SK-N-SH (cell line): ENCODE measurements at regions not wholly inside any gene's neighbourhood (a gene's known extent, or its start where the extent isn't known, plus 50 kb on each side); places are given as distances from the start of the nearest gene placed in this dataset.

Source experiments
- CHD2 ChIP-seq: fragments of 150-350 bp; IDR thresholded peaks from 2 replicates; pipeline ENCODE4 v1.6.1; 2018; ENCODE audit warnings: low read length; ENCODE audit not compliant: partially characterized antibody
- CTCF ChIP-seq: fragments of 200-600 bp; sonication (generic); IDR thresholded peaks from 2 replicates; pipeline ENCODE4 v1.6.1; 2017; ENCODE audit warnings: antibody characterized with exemption, mild to moderate bottlenecking, moderate library complexity
- ELF1 ChIP-seq: IDR thresholded peaks from 2 replicates; pipeline ENCODE4 v1.4.0; 2012
- MAX ChIP-seq: IDR thresholded peaks from 2 replicates; pipeline ENCODE4 v1.4.0; 2012; ENCODE audit warnings: low read depth
- POLR2AphosphoS5 ChIP-seq: IDR thresholded peaks from 2 replicates; pipeline ENCODE4 v1.6.1; 2012; ENCODE audit warnings: low read depth, low read length
- USF1 ChIP-seq: IDR thresholded peaks from 2 replicates; pipeline ENCODE4 v1.4.0; 2012; ENCODE audit warnings: low read depth, borderline replicate concordance

- TF ChIP-seq CTCF (no peak), MAX (no peak), USF1 (no peak), ELF1 (no peak), POLR2AphosphoS5 (no peak), CHD2 (no peak)
Measured at GRCh38 chr3:105285653-105286241, 81.0 kb upstream of the ALCAM start.
